ENCODE measurements at regions not wholly inside any gene's neighbourhood (a gene's known extent, or its start where the extent isn't known, plus 50 kb on each side); places are given as distances from the start of the nearest gene placed in this dataset.
"Not testable (repeated sequence)": the region's sequence is repeated elsewhere in the genome, so short reads cannot be mapped to it uniquely, and the experiment has no call there.

DNA sequence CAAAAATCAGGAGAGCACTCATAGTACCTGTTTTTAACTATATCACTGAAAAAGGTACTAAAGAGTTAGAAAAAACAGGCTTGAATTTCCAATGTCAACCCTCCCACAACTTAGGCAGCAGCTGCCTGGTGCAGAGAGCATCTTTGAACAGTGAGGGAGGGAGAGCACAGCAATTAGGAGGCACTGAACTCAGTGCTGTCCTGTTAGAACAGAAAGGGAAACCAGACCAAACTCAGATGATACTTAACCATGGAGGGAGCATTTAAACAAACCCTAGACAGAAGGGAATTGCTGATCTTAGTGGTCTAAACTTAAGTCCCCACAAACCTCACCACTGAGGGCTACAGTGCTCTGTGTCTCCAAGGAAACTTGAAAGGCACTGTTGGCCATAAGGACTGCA is 179.2 kb upstream of the AGTR1 start:
- TF ChIP-seq, protein P1, sequence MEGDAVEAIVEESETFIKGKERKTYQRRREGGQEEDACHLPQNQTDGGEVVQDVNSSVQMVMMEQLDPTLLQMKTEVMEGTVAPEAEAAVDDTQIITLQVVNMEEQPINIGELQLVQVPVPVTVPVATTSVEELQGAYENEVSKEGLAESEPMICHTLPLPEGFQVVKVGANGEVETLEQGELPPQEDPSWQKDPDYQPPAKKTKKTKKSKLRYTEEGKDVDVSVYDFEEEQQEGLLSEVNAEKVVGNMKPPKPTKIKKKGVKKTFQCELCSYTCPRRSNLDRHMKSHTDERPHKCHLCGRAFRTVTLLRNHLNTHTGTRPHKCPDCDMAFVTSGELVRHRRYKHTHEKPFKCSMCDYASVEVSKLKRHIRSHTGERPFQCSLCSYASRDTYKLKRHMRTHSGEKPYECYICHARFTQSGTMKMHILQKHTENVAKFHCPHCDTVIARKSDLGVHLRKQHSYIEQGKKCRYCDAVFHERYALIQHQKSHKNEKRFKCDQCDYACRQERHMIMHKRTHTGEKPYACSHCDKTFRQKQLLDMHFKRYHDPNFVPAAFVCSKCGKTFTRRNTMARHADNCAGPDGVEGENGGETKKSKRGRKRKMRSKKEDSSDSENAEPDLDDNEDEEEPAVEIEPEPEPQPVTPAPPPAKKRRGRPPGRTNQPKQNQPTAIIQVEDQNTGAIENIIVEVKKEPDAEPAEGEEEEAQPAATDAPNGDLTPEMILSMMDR (IDR thresholded peaks at IDR 0.05; ENCODE audit: insufficient read depth, low read depth, low read length, missing control alignments) = no peak
- no peak for DNase-seq (ENCODE audit: low read depth)
- H3K4me3 ChIP-seq (ENCODE audit: low read depth, low read length) = no peak overlapping the region

DNA sequence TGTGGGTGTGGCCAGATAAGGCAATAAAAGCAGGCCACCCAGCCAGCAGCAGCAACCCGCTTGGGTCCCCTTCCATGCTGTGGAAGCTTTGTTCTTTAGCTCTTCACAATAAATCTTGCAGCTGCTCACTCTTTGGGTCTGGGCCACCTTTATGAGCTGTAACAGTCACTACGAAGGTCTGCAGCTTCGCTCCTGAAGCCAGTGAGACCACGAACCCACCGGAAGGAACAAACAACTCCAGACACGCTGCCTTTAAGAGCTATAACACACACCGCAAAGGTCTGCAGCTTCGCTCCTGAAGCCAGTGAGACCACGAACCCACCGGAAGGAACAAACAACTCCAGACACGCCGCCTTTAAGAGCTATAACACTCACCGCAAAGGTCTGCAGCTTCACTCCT is 172.1 kb upstream of the AGTR1 start:
- not testable (repeated sequence) for DNase-seq (ENCODE audit: low read depth); H3K4me3 ChIP-seq (ENCODE audit: low read depth, low read length)

DNA sequence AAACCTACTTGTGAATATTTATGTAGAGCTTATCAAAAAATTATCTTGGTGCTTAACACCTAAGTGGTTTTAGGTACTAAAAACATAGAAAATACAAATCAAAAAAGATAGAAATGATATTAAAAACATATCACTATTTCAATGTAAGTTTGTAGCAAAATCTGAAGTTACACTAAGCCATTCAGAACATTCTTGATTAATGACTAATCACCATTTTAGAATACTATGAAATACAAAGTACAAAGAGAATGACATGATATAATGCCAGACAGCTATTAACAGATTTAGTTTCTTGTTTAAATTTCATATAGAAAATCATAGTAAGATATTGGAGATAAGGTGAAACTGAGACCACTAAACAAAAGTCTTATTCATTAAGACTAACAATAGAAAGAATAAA is 169.7 kb upstream of the AGTR1 start:
- H3K4me3 ChIP-seq (ENCODE audit: low read depth, low read length) = no peak overlapping the region
- no peak for DNase-seq (ENCODE audit: low read depth)
- TF ChIP-seq, protein P1 (IDR thresholded peaks at IDR 0.05; ENCODE audit: insufficient read depth, low read depth, low read length, missing control alignments) = no peak

DNA sequence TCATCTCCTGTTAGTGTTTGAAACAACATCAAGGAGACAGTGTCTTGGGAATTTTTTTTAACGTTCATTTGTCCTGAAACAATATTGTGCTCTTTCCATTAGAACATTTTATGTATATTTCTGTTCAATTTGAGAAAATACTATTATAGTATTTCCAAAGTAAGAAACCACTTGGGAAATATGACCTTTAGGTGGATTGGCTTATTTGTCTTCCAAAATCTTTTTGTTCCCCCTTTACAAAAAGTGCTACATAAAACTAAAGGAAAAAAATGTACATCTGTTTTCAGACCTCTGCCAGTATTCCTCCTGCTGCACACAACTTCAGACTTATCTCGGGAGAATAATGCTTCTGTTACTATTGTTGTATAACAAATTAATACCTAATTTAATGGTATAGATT is 165.9 kb upstream of the AGTR1 start:
- DNase-seq (ENCODE audit: low read depth) = no peak
- TF ChIP-seq, protein P1 (IDR thresholded peaks at IDR 0.05; ENCODE audit: insufficient read depth, low read depth, low read length, missing control alignments) = no peak
- no peak overlapping the region for H3K4me3 ChIP-seq (ENCODE audit: low read depth, low read length)

DNA sequence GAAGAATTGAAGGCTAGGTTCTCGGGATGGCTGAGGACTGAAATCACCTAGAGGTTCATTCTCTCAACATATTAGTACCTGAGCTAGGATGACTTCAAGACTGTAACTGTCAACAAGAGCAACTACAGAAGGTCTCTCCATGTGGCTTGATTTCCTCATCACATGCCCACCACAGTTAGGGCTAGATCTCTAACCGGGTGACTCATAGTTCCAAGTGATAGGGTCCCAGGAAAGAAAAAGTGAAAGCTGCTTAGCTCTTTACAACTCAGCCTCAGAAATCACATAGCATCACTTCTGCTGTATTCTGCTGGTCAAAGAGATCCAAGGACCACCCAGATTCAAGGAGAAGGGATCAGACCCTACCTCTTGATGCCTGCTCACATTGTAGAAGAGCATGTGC is 165.4 kb upstream of the AGTR1 start:
- no peak for DNase-seq (ENCODE audit: low read depth)
- TF ChIP-seq, protein P1 (IDR thresholded peaks at IDR 0.05; ENCODE audit: insufficient read depth, low read depth, low read length, missing control alignments) = no peak
- H3K4me3 ChIP-seq (ENCODE audit: low read depth, low read length) = no peak overlapping the region

DNA sequence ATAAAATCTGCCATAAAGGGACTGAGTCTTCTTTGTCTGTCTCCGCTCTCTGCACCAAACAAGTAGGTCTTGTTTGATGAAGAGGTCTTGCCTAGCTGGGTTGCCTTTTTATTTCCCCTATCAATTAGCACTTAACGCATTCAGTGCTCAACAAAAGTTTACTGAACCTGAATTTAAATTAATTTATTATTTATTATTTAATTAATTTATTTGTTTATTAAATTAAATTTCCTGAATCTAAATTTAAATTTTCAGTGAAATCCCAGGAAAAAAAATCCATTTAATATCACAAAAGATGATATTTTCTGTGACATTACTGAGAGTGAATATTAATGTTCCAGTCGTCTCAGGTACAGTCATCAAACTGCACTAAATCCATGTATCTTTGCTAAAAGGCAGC is 164.9 kb upstream of the AGTR1 start:
- no peak for DNase-seq (ENCODE audit: low read depth)
- no peak overlapping the region for H3K4me3 ChIP-seq (ENCODE audit: low read depth, low read length)
- TF ChIP-seq, protein P1 (IDR thresholded peaks at IDR 0.05; ENCODE audit: insufficient read depth, low read depth, low read length, missing control alignments) = no peak

DNA sequence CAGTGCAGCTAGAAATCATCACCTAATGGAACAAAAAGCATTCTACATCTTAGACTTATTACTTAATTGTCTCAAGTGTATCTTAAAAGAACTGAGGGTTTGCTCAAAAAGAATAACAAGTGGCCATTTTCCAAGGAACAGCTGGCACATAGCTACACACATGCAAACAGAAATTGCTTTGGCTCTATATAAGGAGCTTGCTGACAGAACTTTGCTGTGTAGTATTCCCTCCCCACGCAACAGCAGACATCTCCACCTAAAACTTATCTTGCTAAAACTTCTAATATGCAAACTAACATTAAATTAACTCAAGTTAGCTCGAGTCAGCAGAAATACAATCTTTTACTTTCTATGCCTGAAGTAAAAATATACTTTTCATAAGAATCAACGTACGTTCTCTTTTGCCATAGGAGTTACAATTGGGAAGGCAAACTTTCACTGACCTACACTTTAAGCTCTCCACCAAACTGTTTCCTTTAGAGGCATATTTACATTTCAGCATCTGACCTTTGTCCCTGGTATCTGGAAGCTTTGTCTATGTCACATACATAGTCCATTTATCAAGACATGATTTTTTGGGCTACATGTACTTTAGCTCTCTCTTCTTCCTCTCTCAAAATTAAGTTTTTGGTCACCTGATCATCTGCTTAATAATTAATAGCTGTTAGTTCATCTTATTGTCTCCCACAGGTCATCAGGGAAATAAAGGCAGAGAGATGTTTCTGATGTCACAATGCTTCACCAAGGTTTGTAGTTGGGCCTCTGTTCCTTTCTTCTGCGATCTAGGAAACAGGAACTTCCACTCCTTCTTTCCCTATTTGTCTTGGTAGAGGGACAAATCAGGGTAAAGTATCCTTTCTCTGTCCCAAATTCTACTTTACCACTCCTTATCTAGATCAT is 163.4 kb upstream of the AGTR1 start:
- TF ChIP-seq, protein P1 (IDR thresholded peaks at IDR 0.05; ENCODE audit: insufficient read depth, low read depth, low read length, missing control alignments) = no peak
- DNase-seq (ENCODE audit: low read depth) = no peak
- H3K4me3 ChIP-seq (ENCODE audit: low read depth, low read length) = no peak overlapping the region

Measured in GM12865 (cell line).